KMS-11 (cell line): ENCODE measurements at regions not wholly inside any gene's neighbourhood (a gene's known extent, or its start where the extent isn't known, plus 50 kb on each side); places are given as distances from the start of the nearest gene placed in this dataset.

Source experiments
- H2AFZ ChIP-seq: fragments of 200-600 bp; sonication (generic); 2 replicates; pipeline ENCODE4 v1.6.1; 2016; ENCODE audit warnings: antibody characterized with exemption, mixed run types, low read depth
- H3K27ac ChIP-seq: fragments of 200-600 bp; sonication (generic); 2 replicates; pipeline ENCODE4 v1.6.1; 2016; ENCODE audit warnings: mild to moderate bottlenecking, mixed run types
- H3K27me3 ChIP-seq: fragments of 200-600 bp; sonication (generic); 2 replicates; pipeline ENCODE4 v1.6.1; 2017; ENCODE audit warnings: mild to moderate bottlenecking, low read depth, mixed run types, moderate library complexity; ENCODE audit not compliant: insufficient read depth
- H3K36me3 ChIP-seq: fragments of 200-600 bp; sonication (generic); 2 replicates; pipeline ENCODE4 v1.6.1; 2017; ENCODE audit warnings: mild to moderate bottlenecking, mixed run types; ENCODE audit not compliant: insufficient read depth
- H3K4me1 ChIP-seq: fragments of 200-600 bp; sonication (generic); 2 replicates; pipeline ENCODE4 v1.6.1; 2016; ENCODE audit warnings: mild to moderate bottlenecking, low read depth, mixed run types; ENCODE audit not compliant: poor library complexity, severe bottlenecking
- H3K4me2 ChIP-seq: fragments of 200-600 bp; sonication (generic); 2 replicates; pipeline ENCODE4 v1.7.0; 2016; ENCODE audit warnings: mild to moderate bottlenecking, mixed run types
- H3K4me3 ChIP-seq: fragments of 200-600 bp; sonication (generic); IDR thresholded peaks from 2 replicates; pipeline ENCODE4 v1.6.1; 2017; ENCODE audit warnings: low read depth, low read length, mixed read lengths; ENCODE audit not compliant: insufficient read depth
- H3K79me2 ChIP-seq: fragments of 200-600 bp; sonication (generic); 2 replicates; pipeline ENCODE4 v1.6.1; 2016; ENCODE audit warnings: low read depth, mixed run types; ENCODE audit not compliant: insufficient read depth
- H3K9ac ChIP-seq: fragments of 200-600 bp; sonication (generic); 2 replicates; pipeline ENCODE4 v1.6.1; 2016; ENCODE audit warnings: mild to moderate bottlenecking, mixed run types
- H4K20me1 ChIP-seq: fragments of 200-600 bp; sonication (generic); 2 replicates; pipeline ENCODE4 v1.6.1; 2016; ENCODE audit warnings: mild to moderate bottlenecking, mixed run types; ENCODE audit not compliant: insufficient read depth
- TF ChIP-seq, protein P1 (sequence below): fragments of 200-600 bp; sonication (generic); conservative IDR thresholded peaks from 2 replicates; pipeline ENCODE4 v1.6.1; 2017; ENCODE audit warnings: low read depth, mild to moderate bottlenecking, antibody characterized with exemption, low read length, moderate library complexity, mixed read lengths

DNA sequence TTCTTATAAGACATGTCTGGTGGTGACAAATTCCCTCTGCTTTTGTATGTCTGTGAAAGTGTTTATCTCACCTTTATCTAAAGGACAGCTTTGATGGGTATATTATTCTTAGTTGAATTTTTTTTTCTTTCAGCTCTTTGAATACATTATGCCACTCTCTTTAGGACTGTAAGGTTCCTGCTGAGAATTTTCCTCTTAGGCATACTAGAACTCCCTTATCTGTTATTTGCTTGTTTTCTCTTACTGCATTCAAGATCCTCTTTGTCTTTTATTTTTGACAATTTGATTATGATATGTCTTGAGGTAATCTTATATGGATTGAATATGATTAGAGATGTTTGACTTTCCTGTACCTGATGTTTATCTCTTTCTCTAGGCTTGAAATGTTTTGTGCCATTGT is 1328.4 kb downstream of the PCDH9 start:
- no peak overlapping the region for H3K9ac ChIP-seq
- H3K27me3 ChIP-seq: no peaks in the 10 kb centered on the region
- TF ChIP-seq, protein P1, sequence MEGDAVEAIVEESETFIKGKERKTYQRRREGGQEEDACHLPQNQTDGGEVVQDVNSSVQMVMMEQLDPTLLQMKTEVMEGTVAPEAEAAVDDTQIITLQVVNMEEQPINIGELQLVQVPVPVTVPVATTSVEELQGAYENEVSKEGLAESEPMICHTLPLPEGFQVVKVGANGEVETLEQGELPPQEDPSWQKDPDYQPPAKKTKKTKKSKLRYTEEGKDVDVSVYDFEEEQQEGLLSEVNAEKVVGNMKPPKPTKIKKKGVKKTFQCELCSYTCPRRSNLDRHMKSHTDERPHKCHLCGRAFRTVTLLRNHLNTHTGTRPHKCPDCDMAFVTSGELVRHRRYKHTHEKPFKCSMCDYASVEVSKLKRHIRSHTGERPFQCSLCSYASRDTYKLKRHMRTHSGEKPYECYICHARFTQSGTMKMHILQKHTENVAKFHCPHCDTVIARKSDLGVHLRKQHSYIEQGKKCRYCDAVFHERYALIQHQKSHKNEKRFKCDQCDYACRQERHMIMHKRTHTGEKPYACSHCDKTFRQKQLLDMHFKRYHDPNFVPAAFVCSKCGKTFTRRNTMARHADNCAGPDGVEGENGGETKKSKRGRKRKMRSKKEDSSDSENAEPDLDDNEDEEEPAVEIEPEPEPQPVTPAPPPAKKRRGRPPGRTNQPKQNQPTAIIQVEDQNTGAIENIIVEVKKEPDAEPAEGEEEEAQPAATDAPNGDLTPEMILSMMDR: no peak

GRCh38 chr13:65894049-65894448 is 1336.1 kb downstream of the PCDH9 start:
- H3K4me1 ChIP-seq: no peaks in the 10 kb centered on the region
- H3K4me2 ChIP-seq: no peak overlapping the region
- no peaks in the 10 kb centered on the region for H3K79me2 ChIP-seq
- no peak overlapping the region for H3K4me3 ChIP-seq
- no peak overlapping the region for H2AFZ ChIP-seq
- H3K27ac ChIP-seq: no peak overlapping the region
- no peaks in the 10 kb centered on the region for H3K36me3 ChIP-seq
- no peaks in the 10 kb centered on the region for H3K27me3 ChIP-seq
- H3K9ac ChIP-seq: no peak overlapping the region
- H4K20me1 ChIP-seq: no peaks in the 10 kb centered on the region
- TF ChIP-seq, protein P1: no peak

More for the DNA sequence above, 1328.4 kb downstream of the PCDH9 start:
- H3K4me2 ChIP-seq: no peak overlapping the region
- no peaks in the 10 kb centered on the region for H3K4me1 ChIP-seq
- H4K20me1 ChIP-seq: no peaks in the 10 kb centered on the region
- H3K79me2 ChIP-seq: no peaks in the 10 kb centered on the region
- no peaks in the 10 kb centered on the region for H3K36me3 ChIP-seq
- no peak overlapping the region for H2AFZ ChIP-seq
- no peak overlapping the region for H3K27ac ChIP-seq
- H3K4me3 ChIP-seq: no peak overlapping the region

DNA sequence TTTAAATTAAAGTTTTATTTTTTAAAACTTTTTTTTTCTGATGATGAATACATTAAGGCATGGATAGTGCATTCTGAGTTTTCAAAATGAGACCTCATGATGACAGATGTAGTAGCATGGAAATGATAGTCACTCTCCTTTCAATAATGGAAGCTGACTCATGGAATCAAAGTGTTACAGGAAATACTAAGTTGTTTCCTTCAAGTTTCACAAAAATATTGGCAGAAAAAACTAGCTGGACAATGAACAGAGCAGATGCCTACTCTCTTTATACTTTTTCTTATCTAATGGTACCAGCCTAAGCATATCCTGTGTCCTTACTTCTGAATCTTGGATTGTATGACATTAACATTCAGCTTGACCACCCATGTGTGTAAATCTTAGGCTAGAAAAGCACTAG is 1337.3 kb downstream of the PCDH9 start:
- Histone ChIP-seq H3K36me3 (no peaks in the 10 kb centered on the region), H3K9ac (no peak overlapping the region), H3K4me2 (no peak overlapping the region), H3K79me2 (no peaks in the 10 kb centered on the region), H4K20me1 (no peaks in the 10 kb centered on the region), H3K4me3 (no peak overlapping the region), H2AFZ (no peak overlapping the region), H3K27ac (no peak overlapping the region), H3K4me1 (no peaks in the 10 kb centered on the region), H3K27me3 (no peaks in the 10 kb centered on the region)
- TF ChIP-seq, protein P1: no peak

- Histone ChIP-seq H3K4me2 (no peak overlapping the region), H3K4me1 (no peaks in the 10 kb centered on the region), H3K36me3 (no peaks in the 10 kb centered on the region), H2AFZ (no peak overlapping the region), H3K4me3 (no peak overlapping the region), H3K27me3 (no peaks in the 10 kb centered on the region), H3K9ac (no peak overlapping the region), H4K20me1 (no peaks in the 10 kb centered on the region), H3K27ac (no peak overlapping the region), H3K79me2 (no peaks in the 10 kb centered on the region)
- TF ChIP-seq, protein P1: no peak
These were observed 1340.8 kb downstream of the PCDH9 start for GRCh38 chr13:65889368-65889767.
